IPS-NIHi7 (cell line): ENCODE measurements at regions not wholly inside any gene's neighbourhood (a gene's known extent, or its start where the extent isn't known, plus 50 kb on each side); places are given as distances from the start of the nearest gene placed in this dataset.

ENCODE experiments used
- DNase-seq: peaks from one replicate; pipeline ENCODE4 v3.0.0; 2012; ENCODE audit warnings: mixed read lengths; ENCODE audit errors: extremely low spot score

DNA sequence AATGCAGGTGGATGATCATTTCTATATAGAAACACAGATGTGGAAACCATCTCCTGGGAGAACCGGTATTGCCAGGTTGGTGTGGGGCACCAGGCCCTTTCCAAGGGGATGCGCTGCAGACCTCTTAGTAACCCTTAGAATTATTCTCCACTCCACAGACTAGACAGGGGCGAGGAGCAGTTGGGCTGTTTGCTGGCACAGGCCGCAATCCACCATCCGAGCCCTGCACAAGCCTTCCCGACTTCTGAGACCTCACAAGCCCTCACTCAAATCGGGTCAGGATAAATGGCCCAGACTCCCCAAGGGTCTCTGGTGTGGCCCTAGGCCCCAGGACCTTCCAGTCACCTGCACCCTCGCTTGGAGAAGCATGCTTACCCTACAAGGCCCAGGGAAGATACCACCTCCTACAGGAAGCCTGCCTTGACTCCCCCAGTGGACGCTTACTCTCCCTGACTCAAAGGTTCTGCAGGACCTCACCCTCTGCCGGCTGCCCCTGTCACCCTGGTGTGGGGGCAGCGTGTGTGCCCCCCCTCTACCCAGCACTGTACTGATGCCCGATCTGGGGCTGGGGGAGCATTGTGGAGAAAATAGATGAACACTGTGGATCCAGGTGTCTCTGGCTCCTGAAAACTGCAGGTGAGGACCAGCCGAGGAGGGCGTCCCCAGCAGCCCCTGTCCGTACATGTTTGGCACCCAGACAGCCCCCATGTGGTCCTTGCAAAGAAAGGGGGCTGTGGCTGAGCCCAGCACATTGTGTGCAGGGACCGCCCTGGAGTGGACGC lies 49.8 kb upstream of the ACSF3 start:
- DNase-seq: no peak
